Neural progenitor cell (in vitro differentiated cells): ENCODE measurements at regions not wholly inside any gene's neighbourhood (a gene's known extent, or its start where the extent isn't known, plus 50 kb on each side); places are given as distances from the start of the nearest gene placed in this dataset.

Experiments
- EZH2 ChIP-seq: fragments of 200-600 bp; sonication (generic); IDR thresholded peaks from 2 replicates; pipeline ENCODE4 v1.6.1; 2017; ENCODE audit warnings: antibody characterized with exemption, mild to moderate bottlenecking, moderate library complexity
- EZH2phosphoT487 ChIP-seq: fragments of 200-600 bp; sonication (generic); IDR thresholded peaks from 2 replicates; pipeline ENCODE4 v1.6.1; 2017; ENCODE audit warnings: antibody characterized with exemption
- TF ChIP-seq, protein P1 (sequence below): fragments of 200-600 bp; sonication (generic); IDR thresholded peaks from 2 replicates; pipeline ENCODE4 v1.5.1; 2017; ENCODE audit warnings: antibody characterized with exemption, mild to moderate bottlenecking

DNA sequence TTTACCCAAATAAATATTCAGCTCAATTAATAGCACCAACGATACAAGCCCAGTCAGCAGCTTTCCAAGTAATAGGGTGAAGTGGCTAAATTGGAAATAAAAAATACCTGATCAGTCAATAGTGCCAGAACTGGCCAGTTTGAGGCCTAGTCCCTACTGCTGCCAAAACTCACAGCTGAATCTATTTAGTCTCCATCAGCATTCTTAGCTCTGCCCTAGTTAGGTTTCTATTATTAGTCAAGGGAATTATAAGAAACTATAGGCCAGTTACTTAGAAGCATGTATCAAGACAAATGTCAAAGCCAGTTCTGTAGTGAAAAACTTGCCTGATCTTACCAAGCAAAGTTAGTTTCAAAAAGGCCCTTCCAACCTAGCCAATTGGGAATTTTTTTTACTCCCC is 146.2 kb upstream of the ZBTB20 start:
- TF ChIP-seq, protein P1, sequence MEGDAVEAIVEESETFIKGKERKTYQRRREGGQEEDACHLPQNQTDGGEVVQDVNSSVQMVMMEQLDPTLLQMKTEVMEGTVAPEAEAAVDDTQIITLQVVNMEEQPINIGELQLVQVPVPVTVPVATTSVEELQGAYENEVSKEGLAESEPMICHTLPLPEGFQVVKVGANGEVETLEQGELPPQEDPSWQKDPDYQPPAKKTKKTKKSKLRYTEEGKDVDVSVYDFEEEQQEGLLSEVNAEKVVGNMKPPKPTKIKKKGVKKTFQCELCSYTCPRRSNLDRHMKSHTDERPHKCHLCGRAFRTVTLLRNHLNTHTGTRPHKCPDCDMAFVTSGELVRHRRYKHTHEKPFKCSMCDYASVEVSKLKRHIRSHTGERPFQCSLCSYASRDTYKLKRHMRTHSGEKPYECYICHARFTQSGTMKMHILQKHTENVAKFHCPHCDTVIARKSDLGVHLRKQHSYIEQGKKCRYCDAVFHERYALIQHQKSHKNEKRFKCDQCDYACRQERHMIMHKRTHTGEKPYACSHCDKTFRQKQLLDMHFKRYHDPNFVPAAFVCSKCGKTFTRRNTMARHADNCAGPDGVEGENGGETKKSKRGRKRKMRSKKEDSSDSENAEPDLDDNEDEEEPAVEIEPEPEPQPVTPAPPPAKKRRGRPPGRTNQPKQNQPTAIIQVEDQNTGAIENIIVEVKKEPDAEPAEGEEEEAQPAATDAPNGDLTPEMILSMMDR = no peak
- TF ChIP-seq EZH2 (no peak), EZH2phosphoT487 (no peak)
